Fibroblast of lung (primary cell): ENCODE measurements at regions not wholly inside any gene's neighbourhood (a gene's known extent, or its start where the extent isn't known, plus 50 kb on each side); places are given as distances from the start of the nearest gene placed in this dataset.

Experiments used
- CTCF ChIP-seq, 2 donors: IDR thresholded peaks in 1 of 2; conservative IDR thresholded peaks in 1 of 2; 1 replicate in 1 of 2; 2 replicates in 1 of 2; pipeline ENCODE4 v1.5.1; 2011 to 2012; ENCODE audit warnings: low read length in 2 of 2, control low read depth in 1 of 2, inconsistent platforms in 1 of 2, low read depth in 1 of 2, mild to moderate bottlenecking in 1 of 2
- EZH2 ChIP-seq: IDR thresholded peaks from 2 replicates; pipeline ENCODE4 v1.5.1; 2012; ENCODE audit warnings: low read length, control low read depth, mild to moderate bottlenecking; ENCODE audit errors: missing control alignments

- TF ChIP-seq CTCF (conservative IDR thresholded peaks at IDR 0.05 in 1 of 2, IDR thresholded peaks at IDR 0.05 in 1 of 2; ENCODE audit: low read depth in 1 of 2, low read length in 2 of 2) (no peak), EZH2 (no peak)
Observed at GRCh38 chr1:105072446-105072845, 1322.7 kb downstream of the AMY1C start.
